ENCODE measurements at regions not wholly inside any gene's neighbourhood (a gene's known extent, or its start where the extent isn't known, plus 50 kb on each side); places are given as distances from the start of the nearest gene placed in this dataset.

DNA sequence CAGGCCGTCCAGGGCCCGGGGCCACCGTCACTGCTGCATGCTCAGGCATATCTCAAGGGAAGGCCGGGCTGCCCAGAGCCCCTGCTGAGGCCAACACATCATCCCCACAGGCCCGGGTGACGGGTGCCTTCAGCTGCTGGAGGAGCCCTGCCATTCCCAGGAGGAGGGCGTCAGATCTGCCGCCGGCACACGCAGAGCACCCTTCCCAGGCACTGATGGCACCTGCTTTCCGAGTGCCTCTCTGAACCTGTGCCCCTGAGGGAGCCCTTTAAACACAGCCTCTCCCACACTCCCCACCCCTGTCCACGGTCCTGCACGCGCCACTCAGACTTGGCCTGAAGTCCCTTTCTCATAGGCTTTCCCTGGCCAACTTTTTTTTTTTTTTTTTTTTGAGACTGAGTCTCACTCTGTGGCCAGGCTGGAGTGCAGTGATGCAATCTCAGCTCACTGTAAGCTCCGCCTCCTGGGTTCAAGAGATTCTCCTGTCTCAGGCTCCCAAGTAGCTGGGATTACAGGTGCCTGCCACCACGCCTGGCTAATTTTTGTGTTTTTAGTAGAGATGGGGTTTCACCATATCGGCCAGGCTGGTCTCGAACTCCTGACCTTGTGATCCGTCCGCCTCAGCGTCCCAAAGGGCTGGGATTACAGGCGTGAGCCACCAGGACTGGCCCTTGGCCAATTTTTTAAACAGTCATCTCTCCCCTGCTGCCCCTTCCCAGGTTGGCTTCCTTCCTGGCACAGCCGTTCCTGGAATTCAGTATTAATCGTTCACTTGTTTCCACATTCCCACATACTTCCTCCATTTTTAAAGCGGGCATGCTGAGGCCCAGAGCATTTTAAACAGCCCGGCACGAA, 211.7 kb downstream of the NDUFA10 start:
- TF ChIP-seq, protein P1, sequence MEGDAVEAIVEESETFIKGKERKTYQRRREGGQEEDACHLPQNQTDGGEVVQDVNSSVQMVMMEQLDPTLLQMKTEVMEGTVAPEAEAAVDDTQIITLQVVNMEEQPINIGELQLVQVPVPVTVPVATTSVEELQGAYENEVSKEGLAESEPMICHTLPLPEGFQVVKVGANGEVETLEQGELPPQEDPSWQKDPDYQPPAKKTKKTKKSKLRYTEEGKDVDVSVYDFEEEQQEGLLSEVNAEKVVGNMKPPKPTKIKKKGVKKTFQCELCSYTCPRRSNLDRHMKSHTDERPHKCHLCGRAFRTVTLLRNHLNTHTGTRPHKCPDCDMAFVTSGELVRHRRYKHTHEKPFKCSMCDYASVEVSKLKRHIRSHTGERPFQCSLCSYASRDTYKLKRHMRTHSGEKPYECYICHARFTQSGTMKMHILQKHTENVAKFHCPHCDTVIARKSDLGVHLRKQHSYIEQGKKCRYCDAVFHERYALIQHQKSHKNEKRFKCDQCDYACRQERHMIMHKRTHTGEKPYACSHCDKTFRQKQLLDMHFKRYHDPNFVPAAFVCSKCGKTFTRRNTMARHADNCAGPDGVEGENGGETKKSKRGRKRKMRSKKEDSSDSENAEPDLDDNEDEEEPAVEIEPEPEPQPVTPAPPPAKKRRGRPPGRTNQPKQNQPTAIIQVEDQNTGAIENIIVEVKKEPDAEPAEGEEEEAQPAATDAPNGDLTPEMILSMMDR (IDR thresholded peaks at IDR 0.05) = no peak
- no peak for TF ChIP-seq POLR2A (IDR thresholded peaks at IDR 0.05)
